SK-N-SH (cell line): ENCODE measurements at regions not wholly inside any gene's neighbourhood (a gene's known extent, or its start where the extent isn't known, plus 50 kb on each side); places are given as distances from the start of the nearest gene placed in this dataset.
A peak's percentile ranks its signal among the peaks of the same experiment; 100 is the strongest.

Experiments used
- CTCF ChIA-PET: fragments of 300-600, 350-600 bp; formaldehyde crosslinking; extraction: SDS; loops from one replicate; lab custom pipeline; 2021; lab: Yijun Ruan, JAX
- POLR2A ChIA-PET: fragments of 350-600 bp; sonication (Branson Sonifier 250); formaldehyde crosslinking; extraction: SDS; loops from one replicate; lab custom pipeline; 2020; ENCODE audit warnings: antibody characterized with exemption, inconsistent platforms; lab: Yijun Ruan, JAX
- DNase-seq: peaks from one replicate; pipeline ENCODE4 v3.0.0; 2012
- H2AFZ ChIP-seq: fragments of 200-600 bp; sonication (generic); 2 replicates; pipeline ENCODE4 v1.8.1; 2016; ENCODE audit warnings: antibody characterized with exemption, mild to moderate bottlenecking, low read depth
- H3F3A ChIP-seq: fragments of 200-600 bp; sonication (generic); replicated peaks from 2 replicates; pipeline ENCODE3; 2016; ENCODE audit warnings: antibody characterized with exemption, mild to moderate bottlenecking; ENCODE audit not compliant: insufficient read depth
- H3K27ac ChIP-seq, 2 experiments: fragments of 200-500 bp in 1 of 2; fragments of 200-600 bp in 1 of 2; sonication (Bioruptor generic) in 1 of 2; sonication (generic), shearing (Covaris generic) in 1 of 2; 2 replicates each; pipeline versions ENCODE4 v1.5.1 to v1.6.1; 2014 to 2016; ENCODE audit warnings: low read depth in 2 of 2, inconsistent platforms in 1 of 2, low read length in 1 of 2, mild to moderate bottlenecking in 1 of 2, mixed read lengths in 1 of 2
- H3K27me3 ChIP-seq: fragments of 200-600 bp; sonication (generic), shearing (Covaris generic); 2 replicates; pipeline ENCODE4 v1.6.1; 2016; ENCODE audit warnings: mixed run types; ENCODE audit not compliant: insufficient read depth
- H3K36me3 ChIP-seq, 2 experiments: fragments of 200-500 bp in 1 of 2; fragments of 200-600 bp in 1 of 2; sonication (Bioruptor generic) in 1 of 2; sonication (generic) in 1 of 2; replicated peaks in 1 of 2; 2 replicates each; pipeline versions ENCODE3 to v1.5.1; 2014 to 2016; ENCODE audit warnings: low read length in 1 of 2, mild to moderate bottlenecking in 1 of 2; ENCODE audit not compliant: insufficient read depth in 2 of 2, control insufficient read depth in 1 of 2
- H3K4me1 ChIP-seq, 2 experiments: fragments of 200-500 bp in 1 of 2; fragments of 200-600 bp in 1 of 2; sonication (Bioruptor generic) in 1 of 2; sonication (generic), shearing (Covaris generic) in 1 of 2; 2 replicates each; pipeline versions ENCODE4 v1.5.1 to v1.6.1; 2014 to 2016; ENCODE audit warnings: low read depth in 1 of 2, low read length in 1 of 2, mixed run types in 1 of 2; ENCODE audit not compliant: insufficient read depth in 2 of 2, control insufficient read depth in 1 of 2
- H3K4me2 ChIP-seq: fragments of 200-600 bp; sonication (generic), shearing (Covaris generic); 2 replicates; pipeline ENCODE4 v1.6.1; 2017; ENCODE audit warnings: mixed run types
- H3K4me3 ChIP-seq, 2 experiments: fragments of 200-500 bp in 1 of 2; fragments of 200-600 bp in 1 of 2; sonication (Bioruptor generic) in 1 of 2; sonication (generic), shearing (Covaris generic) in 1 of 2; 2 replicates each; pipeline versions ENCODE4 v1.5.1 to v1.8.1; 2014 to 2016; ENCODE audit warnings: low read depth in 2 of 2, inconsistent platforms in 1 of 2, low read length in 1 of 2, mild to moderate bottlenecking in 1 of 2, mixed read lengths in 1 of 2, moderate library complexity in 1 of 2
- H3K79me2 ChIP-seq: fragments of 200-600 bp; sonication (generic); 2 replicates; pipeline ENCODE4 v1.8.1; 2017; ENCODE audit warnings: mild to moderate bottlenecking; ENCODE audit not compliant: insufficient read depth
- H3K9ac ChIP-seq: fragments of 200-600 bp; sonication (generic); 2 replicates; pipeline ENCODE4 v1.6.1; 2017; ENCODE audit warnings: mixed run types
- H3K9me2 ChIP-seq: fragments of 200-600 bp; sonication (generic); 2 replicates; pipeline ENCODE4 v1.6.1; 2017; ENCODE audit warnings: mixed run types
- H3K9me3 ChIP-seq: fragments of 200-600 bp; sonication (generic); 2 replicates; pipeline ENCODE4 v1.6.1; 2017; ENCODE audit warnings: mixed run types, mild to moderate bottlenecking, moderate library complexity
- H4K20me1 ChIP-seq: fragments of 200-600 bp; sonication (generic); 2 replicates; pipeline ENCODE4 v1.6.1; 2017; ENCODE audit warnings: mild to moderate bottlenecking, mixed run types; ENCODE audit not compliant: insufficient read depth
- CHD2 ChIP-seq: fragments of 150-350 bp; IDR thresholded peaks from 2 replicates; pipeline ENCODE4 v1.6.1; 2018; ENCODE audit warnings: low read length; ENCODE audit not compliant: partially characterized antibody
- FOSL2 ChIP-seq: IDR thresholded peaks from 2 replicates; pipeline ENCODE4 v1.4.0; 2012; ENCODE audit warnings: low read depth, mild to moderate bottlenecking, moderate library complexity, borderline replicate concordance
- GABPA ChIP-seq: IDR thresholded peaks from 2 replicates; pipeline ENCODE4 v1.4.0; 2012; ENCODE audit warnings: low read depth, mild to moderate bottlenecking
- IRF3 ChIP-seq: fragments of 150-350 bp; IDR thresholded peaks from 2 replicates; pipeline ENCODE4 v1.6.1; 2016; ENCODE audit warnings: mild to moderate bottlenecking, low read depth, low read length
- JUND ChIP-seq: IDR thresholded peaks from 2 replicates; pipeline ENCODE4 v1.4.0; 2012
- MEF2A ChIP-seq: IDR thresholded peaks from 2 replicates; pipeline ENCODE4 v1.4.0; 2012; ENCODE audit warnings: low read depth, borderline replicate concordance
- NFIC ChIP-seq: IDR thresholded peaks from 2 replicates; pipeline ENCODE4 v1.4.0; 2012; ENCODE audit warnings: borderline replicate concordance
- PBX3 ChIP-seq: IDR thresholded peaks from 2 replicates; pipeline ENCODE4; 2012
- RCOR1 ChIP-seq: fragments of 150-350 bp; IDR thresholded peaks from 2 replicates; pipeline ENCODE4 v1.6.1; 2017; ENCODE audit warnings: antibody characterized with exemption, low read length
- REST ChIP-seq: IDR thresholded peaks from 2 replicates; pipeline ENCODE4 v1.6.1; 2012; ENCODE audit warnings: mild to moderate bottlenecking, low read depth, low read length, moderate library complexity
- RFX5 ChIP-seq: IDR thresholded peaks from 2 replicates; pipeline ENCODE4 v1.6.1; 2012; ENCODE audit warnings: mild to moderate bottlenecking, improper control_type of control experiment, low read length
- RXRA ChIP-seq: IDR thresholded peaks from 2 replicates; pipeline ENCODE4 v1.4.0; 2012; ENCODE audit warnings: low read depth, mild to moderate bottlenecking, borderline replicate concordance
- SIN3A ChIP-seq: IDR thresholded peaks from 2 replicates; pipeline ENCODE4 v1.6.1; 2012; ENCODE audit warnings: low read depth, mild to moderate bottlenecking, low read length, moderate library complexity, borderline replicate concordance
- TCF12 ChIP-seq: IDR thresholded peaks from 2 replicates; pipeline ENCODE4 v1.4.0; 2012
- USF2 ChIP-seq: fragments of 150-350 bp; IDR thresholded peaks from 2 replicates; pipeline ENCODE4 v1.6.1; 2017; ENCODE audit warnings: antibody characterized with exemption, low read length, low read depth, borderline replicate concordance
- YY1 ChIP-seq: IDR thresholded peaks from 2 replicates; pipeline ENCODE4 v1.4.0; 2012; ENCODE audit warnings: low read depth, mild to moderate bottlenecking
- WGBS: methylation state at CpG from one replicate; pipeline ENCODE4 v1.1.6; 2017; ENCODE audit warnings: low lambda C conversion rate; 5-methylcytosine and 5-hydroxymethylcytosine counted together

GRCh38 chr4:169335331-169335730 lies 64.6 kb upstream of the SH3RF1 start:
- peak overlapping the region; percentile 12; the same call in 1 of the 2 replicates for H3K4me2 ChIP-seq
- CTCF ChIA-PET: interaction anchor here (0.8 kb wide), 1 partner anchor 48 kb away, joined by 3 read pairs; no protein-coding TSS in a partner anchor
- no peaks in the 10 kb centered on the region for H3F3A ChIP-seq
- no peak for DNase-seq
- WGBS: 72% methylated on average over 4 of the region's 4 CpGs
- POLR2A ChIA-PET: no interaction called here
- no peaks in the 10 kb centered on the region for H3K27me3 ChIP-seq
- no peaks in the 10 kb centered on the region; a peak in 1 of 4 replicates for H3K4me1 ChIP-seq
- no peaks in the 10 kb centered on the region for H3K79me2 ChIP-seq
- no peaks in the 10 kb centered on the region for H4K20me1 ChIP-seq
- no peak overlapping the region for H3K9ac ChIP-seq
- TF ChIP-seq NFIC: no peak
- no peak for TF ChIP-seq JUND
- TF ChIP-seq RXRA: no peak
- TF ChIP-seq SIN3A: no peak
- no peak for TF ChIP-seq MEF2A
- no peak for TF ChIP-seq TCF12
- TF ChIP-seq REST: no peak
- no peak for TF ChIP-seq RCOR1
- no peak for TF ChIP-seq RFX5
- no peak for TF ChIP-seq PBX3
- no peak for TF ChIP-seq GABPA
- TF ChIP-seq CHD2: no peak
- TF ChIP-seq YY1: no peak
- TF ChIP-seq USF2: no peak
- no peaks in the 10 kb centered on the region for H3K9me3 ChIP-seq
- H3K4me3 ChIP-seq: no peak overlapping the region
- no peak overlapping the region for H2AFZ ChIP-seq
- no peaks in the 10 kb centered on the region for H3K9me2 ChIP-seq
- H3K36me3 ChIP-seq: no peaks in the 10 kb centered on the region
- H3K27ac ChIP-seq: no peak overlapping the region

GRCh38 chr4:169334335-169334734 lies 63.6 kb upstream of the SH3RF1 start:
- no peaks in the 10 kb centered on the region for H3K36me3 ChIP-seq
- 93% methylated on average over 5 of the region's 5 CpGs for WGBS
- no peak overlapping the region for H2AFZ ChIP-seq
- H3K4me3 ChIP-seq: no peak overlapping the region
- no peaks in the 10 kb centered on the region for H3K9me3 ChIP-seq
- TF ChIP-seq JUND (no peak), IRF3 (no peak), FOSL2 (no peak)
- TF ChIP-seq, all 33 proteins: peak for 0
- Histone ChIP-seq H3K27me3 (no peaks in the 10 kb centered on the region), H3F3A (no peaks in the 10 kb centered on the region), H3K9me2 (no peaks in the 10 kb centered on the region), H3K27ac (no peak overlapping the region), H3K79me2 (no peaks in the 10 kb centered on the region), H4K20me1 (no peaks in the 10 kb centered on the region), H3K4me2 (no peak overlapping the region), H3K4me1 (no peaks in the 10 kb centered on the region; a peak in 1 of 4 replicates), H3K9ac (no peak overlapping the region)
- no peak for DNase-seq
- ChIA-PET POLR2A (no interaction called here), CTCF (no interaction called here)
